ENCODE measurements at regions not wholly inside any gene's neighbourhood (a gene's known extent, or its start where the extent isn't known, plus 50 kb on each side); places are given as distances from the start of the nearest gene placed in this dataset.

DNA sequence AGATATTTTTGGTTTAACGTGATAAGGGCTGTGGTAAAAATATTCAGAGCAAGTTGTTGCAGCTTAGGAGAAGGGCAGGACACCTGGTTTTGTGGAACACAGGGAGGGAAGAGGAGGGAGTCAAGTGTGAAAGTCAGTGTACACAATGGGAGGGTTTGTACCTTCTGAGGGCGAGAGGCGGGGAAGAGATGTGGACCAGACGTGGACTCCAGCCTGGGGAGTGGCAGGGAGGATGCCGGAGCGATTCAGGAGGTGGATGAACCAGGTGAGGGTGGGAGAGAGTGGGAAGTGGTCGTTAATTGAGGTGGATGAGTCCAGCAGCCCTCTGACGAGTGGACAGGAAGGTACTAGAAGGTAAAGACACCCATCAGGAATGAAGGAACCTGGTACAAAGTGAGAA, 52.2 kb upstream of the IRF2BP2 start:
- TF ChIP-seq CTCF (conservative IDR thresholded peaks at IDR 0.05; ENCODE audit: low read depth, low read length) (no peak), EZH2 (IDR thresholded peaks at IDR 0.05; ENCODE audit: borderline replicate concordance, low read depth, low read length, poor library complexity, severe bottlenecking) (no peak)
